B cell (primary cell): ENCODE measurements at regions not wholly inside any gene's neighbourhood (a gene's known extent, or its start where the extent isn't known, plus 50 kb on each side); places are given as distances from the start of the nearest gene placed in this dataset.

Experiments
- ATAC-seq: fragments of 200-7000 bp; cut with Tn5 transposase; one replicate; pipeline ENCODE4 v1.10.0; 2021; ENCODE audit warnings: low read depth, mild to moderate bottlenecking, moderate number of reproducible peaks, moderate library complexity
- CTCF ChIA-PET: fragments of 350-600 bp; sonication (Branson Sonifier 250); formaldehyde crosslinking; loops from one replicate; lab custom pipeline; 2021; ENCODE audit warnings: antibody characterized with exemption, inconsistent platforms; lab: Charles Lee
- POLR2A ChIA-PET: fragments of 350-600 bp; sonication (Branson Sonifier 250); formaldehyde crosslinking; loops from one replicate; lab custom pipeline; 2021; ENCODE audit warnings: antibody characterized with exemption; lab: Charles Lee
- DNase-seq: peaks from one replicate; pipeline ENCODE4 v3.0.0; 2013
- H2AFZ ChIP-seq: 2 replicates; pipeline ENCODE4 v1.6.1; 2012; ENCODE audit warnings: mild to moderate bottlenecking, low read depth, low read length; ENCODE audit not compliant: insufficient read depth, poor library complexity, severe bottlenecking
- H3K27ac ChIP-seq, 2 donors: 1 replicate in 1 of 2; 2 replicates in 1 of 2; pipeline ENCODE4 v1.5.1; 2012 to 2013; ENCODE audit warnings: low read length in 2 of 2, mild to moderate bottlenecking in 2 of 2, moderate library complexity in 1 of 2
- H3K27me3 ChIP-seq, 4 experiments: fragments of 200-600 bp in 1 of 4; sonication (generic) in 1 of 4; replicated peaks in 1 of 4; 1 replicate in 2 of 4; 2 replicates in 2 of 4; pipeline versions ENCODE4 v1.6.1 to v1.7.0; 2013 to 2016; ENCODE audit warnings: low read length in 3 of 4, mild to moderate bottlenecking in 2 of 4, mixed read lengths in 1 of 4, moderate library complexity in 1 of 4; ENCODE audit not compliant: insufficient read depth in 4 of 4, control insufficient read depth in 3 of 4; ENCODE audit errors: control extremely low read depth in 1 of 4
- H3K36me3 ChIP-seq, 2 experiments: replicated peaks in 1 of 2; 1 replicate in 1 of 2; 2 replicates in 1 of 2; pipeline versions ENCODE4 v1.6.1 to v1.7.1; 2013; ENCODE audit warnings: low read length in 1 of 2; ENCODE audit not compliant: insufficient read depth in 2 of 2, control insufficient read depth in 1 of 2; ENCODE audit errors: control extremely low read depth in 1 of 2, extremely low read depth in 1 of 2
- H3K4me1 ChIP-seq, 2 donors: fragments of 200-600 bp in 1 of 2; sonication (generic) in 1 of 2; 1 replicate in 1 of 2; 2 replicates in 1 of 2; pipeline versions ENCODE4 v1.5.1 to v1.6.1; 2013 to 2017; ENCODE audit warnings: low read length in 2 of 2; ENCODE audit not compliant: control insufficient read depth in 2 of 2, insufficient read depth in 2 of 2
- H3K4me2 ChIP-seq: replicated peaks from 2 replicates; pipeline ENCODE3; 2012; ENCODE audit warnings: mild to moderate bottlenecking, low read depth, low read length; ENCODE audit not compliant: poor library complexity, severe bottlenecking
- H3K4me3 ChIP-seq, 5 experiments: fragments of 200-600 bp in 1 of 5; sonication (generic) in 1 of 5; 1 replicate in 3 of 5; 2 replicates in 2 of 5; pipeline versions ENCODE4 v1.5.1 to v1.7.0; 2011 to 2016; ENCODE audit warnings: low read length in 4 of 5, mild to moderate bottlenecking in 4 of 5, low read depth in 2 of 5, control low read depth in 1 of 5, moderate library complexity in 1 of 5; ENCODE audit not compliant: insufficient read depth in 1 of 5; ENCODE audit errors: control extremely low read depth in 1 of 5, extremely low read depth in 1 of 5
- H3K79me2 ChIP-seq: fragments of 200-600 bp; sonication (generic); one replicate; pipeline ENCODE4 v1.6.0; 2016; ENCODE audit warnings: low read length; ENCODE audit not compliant: control insufficient read depth, insufficient read depth
- H3K9ac ChIP-seq: fragments of 200-600 bp; sonication (generic); 2 replicates; pipeline ENCODE4 v1.6.1; 2017; ENCODE audit warnings: mild to moderate bottlenecking, low read length, moderate library complexity
- H3K9me3 ChIP-seq, 3 donors: one replicate each; pipeline versions ENCODE4 v1.6.1 to v1.7.1; 2013; ENCODE audit warnings: low read length in 2 of 3; ENCODE audit not compliant: control insufficient read depth in 2 of 3, insufficient read depth in 1 of 3; ENCODE audit errors: control extremely low read depth in 1 of 3
- H4K20me1 ChIP-seq: 2 replicates; pipeline ENCODE4 v1.6.0; 2012; ENCODE audit warnings: mild to moderate bottlenecking, low read length; ENCODE audit not compliant: insufficient read depth, control insufficient read depth, poor library complexity, severe bottlenecking
- H3K27ac Mint-ChIP-seq: one replicate; pipeline ENCODE4 v1.8.0; 2021; ENCODE audit warnings: mixed read lengths
- H3K27me3 Mint-ChIP-seq: one replicate; pipeline ENCODE4 v1.8.0; 2021; ENCODE audit warnings: mixed read lengths
- H3K4me1 Mint-ChIP-seq: one replicate; pipeline ENCODE4 v1.8.0; 2021; ENCODE audit warnings: mixed read lengths
- H3K4me3 Mint-ChIP-seq: one replicate; pipeline ENCODE4 v1.8.0; 2021; ENCODE audit warnings: mixed read lengths
- H3K9me3 Mint-ChIP-seq: one replicate; pipeline ENCODE4 v1.8.0; 2022; ENCODE audit warnings: mixed read lengths; ENCODE audit not compliant: insufficient read depth
- EZH2 ChIP-seq: IDR thresholded peaks from 2 replicates; pipeline ENCODE4 v1.6.1; 2012; ENCODE audit warnings: borderline replicate concordance, low read depth, mild to moderate bottlenecking, moderate library complexity, low read length; ENCODE audit not compliant: insufficient read depth, poor library complexity, severe bottlenecking
- WGBS: methylation state at CpG from one replicate; pipeline ENCODE4 v1.1.5; 2013; ENCODE audit warnings: missing lambda C conversion rate; ENCODE audit not compliant: insufficient coverage; 5-methylcytosine and 5-hydroxymethylcytosine counted together
- intact Hi-C: fragments of 100-400 bp; cut with micrococcal nuclease; formaldehyde crosslinking; loops from one replicate; pipeline ENCODE4 v1.10.0; 2022
- TF ChIP-seq, protein P1 (sequence below): fragments of 200-600 bp; IDR thresholded peaks from one replicate; pipeline ENCODE4 v1.8.0; 2022; ENCODE audit warnings: antibody characterized with exemption, mild to moderate bottlenecking

DNA sequence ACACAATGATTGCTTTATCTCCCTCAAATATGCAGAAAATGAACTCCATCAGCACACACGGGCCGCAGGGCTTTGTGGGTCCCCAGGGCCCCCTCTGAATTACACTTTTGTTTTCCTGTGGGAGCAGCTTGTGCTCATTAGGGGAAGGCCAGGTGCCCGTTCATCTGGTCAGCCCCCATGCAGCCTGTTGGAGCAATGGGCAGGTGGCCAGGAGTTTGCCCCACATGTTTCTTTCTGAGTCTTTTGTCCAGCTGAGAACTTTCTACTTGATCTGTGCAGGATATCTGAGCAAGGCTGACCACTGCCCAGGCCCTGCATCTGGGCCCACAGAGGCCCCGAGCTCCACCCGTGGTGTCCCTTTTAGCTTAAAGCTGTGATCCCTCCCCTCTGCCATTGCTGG lies 105.3 kb upstream of the FAM20C start:
- H4K20me1 ChIP-seq = no peaks in the 10 kb centered on the region
- TF ChIP-seq, protein P1, sequence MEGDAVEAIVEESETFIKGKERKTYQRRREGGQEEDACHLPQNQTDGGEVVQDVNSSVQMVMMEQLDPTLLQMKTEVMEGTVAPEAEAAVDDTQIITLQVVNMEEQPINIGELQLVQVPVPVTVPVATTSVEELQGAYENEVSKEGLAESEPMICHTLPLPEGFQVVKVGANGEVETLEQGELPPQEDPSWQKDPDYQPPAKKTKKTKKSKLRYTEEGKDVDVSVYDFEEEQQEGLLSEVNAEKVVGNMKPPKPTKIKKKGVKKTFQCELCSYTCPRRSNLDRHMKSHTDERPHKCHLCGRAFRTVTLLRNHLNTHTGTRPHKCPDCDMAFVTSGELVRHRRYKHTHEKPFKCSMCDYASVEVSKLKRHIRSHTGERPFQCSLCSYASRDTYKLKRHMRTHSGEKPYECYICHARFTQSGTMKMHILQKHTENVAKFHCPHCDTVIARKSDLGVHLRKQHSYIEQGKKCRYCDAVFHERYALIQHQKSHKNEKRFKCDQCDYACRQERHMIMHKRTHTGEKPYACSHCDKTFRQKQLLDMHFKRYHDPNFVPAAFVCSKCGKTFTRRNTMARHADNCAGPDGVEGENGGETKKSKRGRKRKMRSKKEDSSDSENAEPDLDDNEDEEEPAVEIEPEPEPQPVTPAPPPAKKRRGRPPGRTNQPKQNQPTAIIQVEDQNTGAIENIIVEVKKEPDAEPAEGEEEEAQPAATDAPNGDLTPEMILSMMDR = no peak
- TF ChIP-seq EZH2 = no peak
- POLR2A ChIA-PET = no interaction called here
- no peaks in the 10 kb centered on the region for H3K9me3 ChIP-seq
- H3K4me3 Mint-ChIP-seq = no peak overlapping the region
- DNase-seq (no peak), ATAC-seq (no peak)
- H3K27ac Mint-ChIP-seq = no peak overlapping the region
- peaks cover 0 to 5% (median 0%) of the 10 kb centered on the region in 4 experiments for H3K27me3 ChIP-seq
- H3K4me1 ChIP-seq = peaks cover 0 to 19% of the 10 kb centered on the region in 2 donors
- no peaks in the 10 kb centered on the region for H3K79me2 ChIP-seq
- H2AFZ ChIP-seq = no peak overlapping the region
- peaks cover 14% of the 10 kb centered on the region for H3K27me3 Mint-ChIP-seq
- H3K4me3 ChIP-seq = no peak overlapping the region
- peaks cover 18% of the 10 kb centered on the region for H3K4me1 Mint-ChIP-seq
- H3K27ac ChIP-seq = no peak overlapping the region
- intact Hi-C loops = no loop called here
- CTCF ChIA-PET = no interaction called here
- H3K4me2 ChIP-seq = no peak overlapping the region
- H3K9me3 Mint-ChIP-seq = no peaks in the 10 kb centered on the region
- no peak overlapping the region for H3K9ac ChIP-seq
- 29% methylated on average over 5 of the region's 5 CpGs for WGBS
- no peaks in the 10 kb centered on the region for H3K36me3 ChIP-seq

DNA sequence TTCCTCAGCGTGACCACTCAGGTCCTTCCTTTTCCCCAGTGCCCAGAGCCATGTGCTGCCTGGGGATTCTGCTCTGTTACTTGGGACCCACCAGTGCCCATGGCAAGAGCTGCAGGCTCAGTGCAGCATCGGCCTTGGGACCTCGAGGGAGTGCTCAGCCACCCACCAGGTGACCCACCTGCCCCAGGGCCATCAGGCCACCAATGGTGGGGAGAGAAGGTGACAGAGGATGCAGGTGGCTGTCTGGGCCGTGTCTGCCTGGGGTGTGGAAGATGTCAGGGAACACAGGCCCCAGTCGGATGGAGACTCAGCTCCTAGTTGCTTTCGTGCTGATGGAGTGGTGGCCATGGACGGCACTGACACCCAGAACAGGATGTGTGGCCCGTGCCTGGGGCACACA lies 104.7 kb upstream of the FAM20C start:
- intact Hi-C loops = no loop called here
- H4K20me1 ChIP-seq = no peaks in the 10 kb centered on the region
- ChIA-PET CTCF (no interaction called here), POLR2A (no interaction called here)
- H3K4me1 ChIP-seq = peaks cover 0 to 19% of the 10 kb centered on the region in 2 donors
- 87% methylated on average over 8 of the region's 8 CpGs for WGBS
- Mint-ChIP-seq H3K9me3 (no peaks in the 10 kb centered on the region), H3K4me3 (no peak overlapping the region), H3K27me3 (peaks cover 20% of the 10 kb centered on the region), H3K27ac (no peak overlapping the region), H3K4me1 (peaks cover 18% of the 10 kb centered on the region)
- H3K27ac ChIP-seq = no peak overlapping the region
- H3K4me2 ChIP-seq = no peak overlapping the region
- no peak overlapping the region for H3K9ac ChIP-seq
- H2AFZ ChIP-seq = no peak overlapping the region
- H3K9me3 ChIP-seq = no peaks in the 10 kb centered on the region
- H3K36me3 ChIP-seq = no peaks in the 10 kb centered on the region
- no peak for DNase-seq
- no peaks in the 10 kb centered on the region for H3K79me2 ChIP-seq
- peaks cover 0 to under 1% (median 0%) of the 10 kb centered on the region in 4 experiments for H3K27me3 ChIP-seq
- TF ChIP-seq, protein P1 = no peak
- no peak for TF ChIP-seq EZH2
- H3K4me3 ChIP-seq = no peak overlapping the region
- ATAC-seq = no peak
